Kidney (tissue), 13 donors: ENCODE measurements at regions not wholly inside any gene's neighbourhood (a gene's known extent, or its start where the extent isn't known, plus 50 kb on each side); places are given as distances from the start of the nearest gene placed in this dataset.

Source experiments
- DNase-seq, 5 donors: peaks; one replicate each; pipeline ENCODE4 v3.0.0-alpha.2; 2013 to 2020
- FAIRE-seq: peaks from 2 replicates; lab custom pipeline; 2012; peaks lifted over from hg19 to GRCh38; lab: Jason Lieb, UNC
- H3K27ac ChIP-seq, 2 donors: one replicate each; pipeline ENCODE4 v1.7.0; 2013; ENCODE audit warnings: low read depth in 2 of 2, low read length in 2 of 2, inconsistent platforms in 1 of 2
- H3K27me3 ChIP-seq: one replicate; pipeline ENCODE4 v1.7.1; 2013; ENCODE audit warnings: low read length, inconsistent platforms; ENCODE audit not compliant: control insufficient read depth, insufficient read depth
- H3K36me3 ChIP-seq, 3 donors: one replicate each; pipeline versions ENCODE4 v1.7.0 to v1.7.1; 2013; ENCODE audit warnings: low read length in 3 of 3, control low read depth in 1 of 3, inconsistent platforms in 1 of 3; ENCODE audit not compliant: insufficient read depth in 3 of 3, control insufficient read depth in 2 of 3
- H3K4me1 ChIP-seq, 3 donors: one replicate each; pipeline versions ENCODE4 v1.7.0 to v1.7.1; 2013; ENCODE audit warnings: low read length in 3 of 3, inconsistent platforms in 1 of 3, low read depth in 1 of 3; ENCODE audit not compliant: control insufficient read depth in 2 of 3, insufficient read depth in 2 of 3
- H3K4me3 ChIP-seq, 3 donors: one replicate each; pipeline versions ENCODE4 v1.7.0 to v1.8.1; 2013; ENCODE audit warnings: low read length in 3 of 3, control low read depth in 1 of 3, inconsistent platforms in 1 of 3
- H3K9ac ChIP-seq, 3 donors: one replicate each; pipeline versions ENCODE4 v1.7.0 to v1.7.1; 2013; ENCODE audit warnings: low read length in 3 of 3, control low read depth in 1 of 3, inconsistent platforms in 1 of 3
- H3K9me3 ChIP-seq, 3 donors: one replicate each; pipeline versions ENCODE4 v1.7.0 to v1.7.1; 2013; ENCODE audit warnings: low read length in 3 of 3, control low read depth in 1 of 3, inconsistent platforms in 1 of 3; ENCODE audit not compliant: control insufficient read depth in 2 of 3, insufficient read depth in 1 of 3
- CTCF ChIP-seq: IDR thresholded peaks from 3 replicates; pipeline ENCODE4 v1.5.1; 2012; ENCODE audit warnings: mild to moderate bottlenecking, moderate library complexity, borderline replicate concordance; ENCODE audit not compliant: insufficient read depth; ENCODE audit errors: extremely low read depth
- intact Hi-C: fragments of 100-400 bp; cut with DNase I; formaldehyde crosslinking; loops from one replicate; pipeline ENCODE4 v1.11.1; 2022
- donor health status: control.
- donor health status: control.
- donor health status: control.
- donor health status: control.
- donor health status: control.
- donor health status: DM: yes; HTN: yes; CAD: no.
- donor health status: Normal renal cell carcinoma (clear cell type).

GRCh38 chr3:28649266-28649665 is 300.6 kb upstream of the AZI2 start:
- intact Hi-C loops = no loop called here
- no peak for TF ChIP-seq CTCF
- no peaks in the 10 kb centered on the region for H3K36me3 ChIP-seq
- no peak overlapping the region for H3K9ac ChIP-seq
- DNase-seq (no peak), FAIRE-seq (no peak)
- no peak overlapping the region for H3K27ac ChIP-seq
- H3K4me1 ChIP-seq = no peaks in the 10 kb centered on the region
- no peaks in the 10 kb centered on the region for H3K9me3 ChIP-seq
- H3K27me3 ChIP-seq = no peaks in the 10 kb centered on the region
- no peak overlapping the region for H3K4me3 ChIP-seq

- intact Hi-C loops = no loop called here
- no peak overlapping the region for H3K9ac ChIP-seq
- H3K27ac ChIP-seq = no peak overlapping the region
- no peaks in the 10 kb centered on the region for H3K36me3 ChIP-seq
- no peaks in the 10 kb centered on the region for H3K4me1 ChIP-seq
- H3K9me3 ChIP-seq = no peaks in the 10 kb centered on the region
- DNase-seq = no peak
- FAIRE-seq = no peak
- no peaks in the 10 kb centered on the region for H3K27me3 ChIP-seq
- TF ChIP-seq CTCF = no peak
- no peak overlapping the region for H3K4me3 ChIP-seq
Observed at GRCh38 chr3:28651159-28651558, 302.5 kb upstream of the AZI2 start.

GRCh38 chr3:28664123-28664522 is 315.5 kb upstream of the AZI2 start:
- DNase-seq (no peak), FAIRE-seq (no peak)
- intact Hi-C loops = no loop called here
- H3K4me1 ChIP-seq = peaks cover 0 to 5% (median 0%) of the 10 kb centered on the region in 3 donors
- no peak overlapping the region for H3K9ac ChIP-seq
- no peaks in the 10 kb centered on the region for H3K27me3 ChIP-seq
- no peaks in the 10 kb centered on the region for H3K9me3 ChIP-seq
- TF ChIP-seq CTCF = no peak
- H3K36me3 ChIP-seq = no peaks in the 10 kb centered on the region
- no peak overlapping the region for H3K4me3 ChIP-seq
- H3K27ac ChIP-seq = no peak overlapping the region
